MCF 10A (cell line): ENCODE measurements at regions not wholly inside any gene's neighbourhood (a gene's known extent, or its start where the extent isn't known, plus 50 kb on each side); places are given as distances from the start of the nearest gene placed in this dataset.
"Not testable (repeated sequence)": the region's sequence is repeated elsewhere in the genome, so short reads cannot be mapped to it uniquely, and the experiment has no call there.

ENCODE experiments used
- BruUV-seq: library from RNA; stranded (reverse); fragments of 400-500 nt; replicated peaks from 2 replicates; lab custom pipeline; 2021; lab: Mats Ljungman, UMichigan
- CTCF ChIA-PET: fragments of 300-600 bp; sonication (Branson Sonifier 250); formaldehyde crosslinking; extraction: SDS; loops from one replicate; lab custom pipeline; 2021; ENCODE audit warnings: antibody characterized with exemption, inconsistent platforms; lab: Yijun Ruan, JAX
- POLR2A ChIA-PET: fragments of 300-600, 350-650 bp; sonication (Branson Sonifier 250); formaldehyde crosslinking; extraction: SDS; loops from one replicate; lab custom pipeline; 2020; ENCODE audit warnings: antibody characterized with exemption, inconsistent platforms; lab: Yijun Ruan, JAX
- DNase-seq: peaks from one replicate; pipeline ENCODE4 v3.0.0-alpha.2; 2018; ENCODE audit not compliant: unreplicated experiment
- H3K27ac Mint-ChIP-seq: one replicate; pipeline ENCODE4 v1.8.0; 2022; ENCODE audit warnings: mild to moderate bottlenecking, low read depth, mixed read lengths; ENCODE audit not compliant: unreplicated experiment
- H3K27me3 Mint-ChIP-seq: one replicate; pipeline ENCODE4 v1.8.0; 2022; ENCODE audit warnings: mixed read lengths; ENCODE audit not compliant: insufficient read depth, unreplicated experiment
- H3K36me3 Mint-ChIP-seq: one replicate; pipeline ENCODE4 v1.8.0; 2022; ENCODE audit warnings: mild to moderate bottlenecking, moderate library complexity, mixed read lengths; ENCODE audit not compliant: insufficient read depth, unreplicated experiment
- H3K4me1 Mint-ChIP-seq: one replicate; pipeline ENCODE4 v1.8.0; 2022; ENCODE audit warnings: mixed read lengths; ENCODE audit not compliant: insufficient read depth, unreplicated experiment
- H3K4me3 Mint-ChIP-seq: one replicate; pipeline ENCODE4 v1.8.0; 2022; ENCODE audit warnings: mild to moderate bottlenecking, moderate library complexity, mixed read lengths; ENCODE audit not compliant: unreplicated experiment
- H3K9me3 Mint-ChIP-seq: one replicate; pipeline ENCODE4 v1.8.0; 2022; ENCODE audit warnings: mixed read lengths; ENCODE audit not compliant: unreplicated experiment
- CTCF ChIP-seq: fragments of 200-600 bp; IDR thresholded peaks from one replicate; pipeline ENCODE4 v1.8.0; 2022; ENCODE audit warnings: antibody characterized with exemption, mild to moderate bottlenecking; ENCODE audit not compliant: unreplicated experiment
- intact Hi-C: fragments of 100-400 bp; cut with micrococcal nuclease; formaldehyde crosslinking; loops from 2 replicates; pipeline ENCODE4 v1.14.1; 2022

- ChIA-PET CTCF (no interaction called here), POLR2A (no interaction called here)
Measured at GRCh38 chr7:19963695-19964094, 190.3 kb upstream of the TMEM196 start.

DNA sequence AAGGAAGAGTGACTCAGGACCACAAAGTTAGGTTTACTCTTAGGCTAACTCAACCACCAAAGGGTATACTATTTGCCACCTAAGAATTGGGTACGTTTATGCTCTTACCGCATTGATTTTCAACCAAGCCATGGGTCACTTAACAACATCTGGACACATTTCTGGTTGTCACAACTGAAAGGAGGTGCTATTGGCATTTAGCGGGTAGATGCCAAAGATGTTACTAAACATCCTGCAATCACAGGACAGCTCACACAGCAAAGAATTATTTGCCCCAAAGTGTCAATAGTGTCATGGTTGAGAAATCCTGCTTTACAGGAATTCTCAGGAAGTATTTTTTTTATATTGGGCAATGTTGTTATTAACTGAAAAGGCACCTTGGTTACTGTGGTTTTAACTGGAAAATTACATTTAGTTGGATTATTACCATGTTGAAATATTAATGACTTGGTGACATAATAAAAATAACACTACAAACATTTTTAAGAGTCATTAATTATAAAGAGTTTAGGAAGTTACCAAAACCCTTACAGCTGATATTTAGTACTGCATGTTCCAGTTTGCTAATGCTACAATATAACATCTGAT lies 185.0 kb upstream of the TMEM196 start:
- DNase-seq: peak; percentile 89
- TF ChIP-seq CTCF: no peak
- CTCF ChIA-PET: no interaction called here
- Mint-ChIP-seq H3K27me3 (no peaks in the 10 kb centered on the region), H3K27ac (peak overlapping the region; percentile 96), H3K4me1 (peaks cover 12% of the 10 kb centered on the region), H3K4me3 (peak overlapping the region; percentile 29), H3K9me3 (peaks cover 10% of the 10 kb centered on the region), H3K36me3 (peaks cover 6% of the 10 kb centered on the region)
- BruUV-seq: no TSS peak
- POLR2A ChIA-PET: interaction anchor here (0.7 to 1.2 kb wide), 3 partner anchors 259 to 449 kb away, joined by 3 to 6 read pairs (median 3); partner anchors contain the start of genes ITGB8 and MACC1
- intact Hi-C loops: loop anchor here (10.0 kb wide), 2 partner anchors 216 to 356 kb away; no protein-coding TSS in a partner anchor

More at GRCh38 chr7:19963695-19964094, 190.3 kb upstream of the TMEM196 start:
- Mint-ChIP-seq H3K36me3 (peaks cover 6% of the 10 kb centered on the region), H3K4me1 (peaks cover 12% of the 10 kb centered on the region), H3K27me3 (no peaks in the 10 kb centered on the region), H3K4me3 (no peak overlapping the region), H3K27ac (no peak overlapping the region), H3K9me3 (peaks cover 7% of the 10 kb centered on the region)
- TF ChIP-seq CTCF: no peak
- no TSS peak for BruUV-seq
- no peak for DNase-seq
- intact Hi-C loops: no loop called here

GRCh38 chr7:19957664-19958063 lies 184.2 kb upstream of the TMEM196 start:
- Mint-ChIP-seq H3K27ac (peak overlapping the region; percentile 96), H3K9me3 (peaks cover 16% of the 10 kb centered on the region), H3K4me3 (peak overlapping the region; percentile 29), H3K4me1 (peaks cover 12% of the 10 kb centered on the region), H3K36me3 (peaks cover 6% of the 10 kb centered on the region), H3K27me3 (no peaks in the 10 kb centered on the region)
- no peak for TF ChIP-seq CTCF
- intact Hi-C loops: loop anchor here (10.0 kb wide), 2 partner anchors 217 to 357 kb away; no protein-coding TSS in a partner anchor
- ChIA-PET CTCF (no interaction called here), POLR2A (interaction anchor here (1.0 to 1.2 kb wide), 2 partner anchors 260 to 373 kb away, joined by 3 to 6 read pairs; partner anchors contain the start of genes ITGB8 and MACC1)
- DNase-seq: peak; percentile 20
- no TSS peak for BruUV-seq

DNA sequence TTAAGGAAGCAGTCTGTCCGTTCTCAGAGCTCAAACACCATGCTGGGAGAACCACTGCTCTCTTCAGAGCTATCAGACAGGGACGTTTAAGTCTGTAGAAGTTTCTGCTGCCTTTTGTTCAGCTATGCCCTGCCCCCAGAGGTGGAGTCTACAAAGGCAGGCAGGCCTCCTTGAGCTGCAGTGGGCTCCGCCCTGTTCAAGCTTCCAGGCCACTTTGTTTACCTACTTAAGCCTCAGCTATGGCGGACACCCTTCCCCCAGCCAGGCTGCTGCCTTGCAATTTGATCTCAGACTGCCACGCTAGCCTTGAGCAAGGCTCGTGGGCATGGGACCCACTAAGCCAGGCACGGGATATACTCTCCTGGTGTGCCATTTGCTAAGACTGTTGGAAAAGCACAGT lies 180.7 kb upstream of the TMEM196 start:
- POLR2A ChIA-PET, H3K4me1 Mint-ChIP-seq, DNase-seq, H3K4me3 Mint-ChIP-seq, H3K27me3 Mint-ChIP-seq, CTCF ChIA-PET, BruUV-seq, H3K27ac Mint-ChIP-seq, H3K36me3 Mint-ChIP-seq: not testable (repeated sequence)
- intact Hi-C loops: loop anchor here (10.0 kb wide), 2 partner anchors 221 to 361 kb away; no protein-coding TSS in a partner anchor
- peaks cover 24% of the 10 kb centered on the region for H3K9me3 Mint-ChIP-seq

GRCh38 chr7:19953411-19953810 lies 180.0 kb upstream of the TMEM196 start:
- H3K4me1 Mint-ChIP-seq, CTCF ChIA-PET, BruUV-seq, DNase-seq, H3K36me3 Mint-ChIP-seq, POLR2A ChIA-PET, H3K27me3 Mint-ChIP-seq, H3K27ac Mint-ChIP-seq, H3K4me3 Mint-ChIP-seq: not testable (repeated sequence)
- peaks cover 24% of the 10 kb centered on the region for H3K9me3 Mint-ChIP-seq
- intact Hi-C loops: loop anchor here (10.0 kb wide), 2 partner anchors 221 to 361 kb away; no protein-coding TSS in a partner anchor
